ENCODE measurements at regions not wholly inside any gene's neighbourhood (a gene's known extent, or its start where the extent isn't known, plus 50 kb on each side); places are given as distances from the start of the nearest gene placed in this dataset.

DNA sequence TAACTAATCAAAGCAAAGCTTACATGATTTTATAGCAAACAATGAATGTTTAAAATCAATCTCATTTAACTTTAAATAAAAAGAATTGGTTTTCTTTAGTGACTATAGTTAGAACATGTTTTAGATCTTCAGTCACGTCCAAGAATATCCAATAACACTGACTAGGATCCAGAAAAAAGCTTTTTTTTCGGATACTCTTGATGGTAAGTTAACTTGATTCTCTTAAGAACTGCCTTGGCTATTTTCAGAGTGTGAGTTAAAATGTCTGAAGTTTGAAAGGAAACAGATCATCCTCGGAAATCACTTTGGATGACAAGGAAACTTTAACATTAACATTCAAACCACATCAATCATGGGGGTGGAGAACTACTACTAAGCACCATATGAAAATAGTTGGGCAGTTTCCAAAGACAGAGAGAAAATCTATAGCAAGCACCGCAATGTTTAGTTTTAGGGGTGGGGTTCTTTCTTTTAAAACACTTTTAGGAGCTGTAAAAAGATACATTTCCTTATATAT is 83.7 kb upstream of the SLC27A6 start:
- no peak for DNase-seq (ENCODE audit: low read depth in 2 of 2)

DNA sequence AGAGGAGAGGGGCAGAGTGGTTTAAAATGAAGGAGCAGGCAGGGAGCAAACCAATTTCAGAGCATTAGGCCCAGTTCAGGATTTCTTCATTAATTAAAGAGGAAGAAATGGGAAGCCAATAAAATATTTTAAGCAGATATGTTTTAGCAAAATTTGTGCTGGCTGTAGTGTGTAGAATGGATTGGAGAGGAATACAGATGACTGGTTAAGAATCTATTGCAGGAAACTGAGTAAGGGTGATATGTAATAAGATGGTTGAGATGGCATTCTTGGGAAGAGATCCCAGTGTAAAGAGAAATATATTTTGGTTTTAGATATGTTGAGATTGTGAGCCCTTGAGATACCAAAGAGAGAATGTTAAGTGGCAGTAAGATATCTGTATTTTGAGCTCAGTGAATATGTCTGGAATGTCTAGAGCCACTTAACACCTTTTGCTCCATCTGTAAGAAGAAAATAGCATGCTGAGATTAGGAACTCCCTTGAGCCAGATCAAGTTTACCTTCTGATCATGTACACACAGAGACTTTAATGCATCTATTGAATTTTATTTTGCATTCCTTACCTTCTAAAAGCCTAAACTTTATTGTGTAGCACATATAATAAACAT is 79.5 kb upstream of the SLC27A6 start:
- no peak for DNase-seq (ENCODE audit: low read depth in 2 of 2)

DNA sequence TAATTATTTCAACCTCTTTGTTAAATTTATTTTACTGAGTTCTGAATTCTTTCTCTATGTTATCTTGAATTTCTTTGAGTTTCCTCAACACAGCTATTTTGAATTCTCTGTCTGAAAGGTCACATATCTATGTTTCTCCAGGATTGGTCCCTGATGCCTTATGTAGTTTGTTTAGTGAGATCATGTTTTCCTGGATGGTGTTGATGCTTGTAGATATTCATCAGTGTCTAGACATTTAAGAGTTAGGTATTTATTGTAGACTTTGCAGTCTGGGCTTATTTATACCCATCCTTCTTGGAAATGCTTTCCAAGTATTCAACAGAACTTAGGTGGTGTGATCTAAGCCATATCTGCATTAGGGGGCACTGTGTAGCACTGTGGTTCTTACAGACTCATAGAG is 70.2 kb upstream of the SLC27A6 start:
- no peak for DNase-seq (ENCODE audit: low read depth in 2 of 2)

DNA sequence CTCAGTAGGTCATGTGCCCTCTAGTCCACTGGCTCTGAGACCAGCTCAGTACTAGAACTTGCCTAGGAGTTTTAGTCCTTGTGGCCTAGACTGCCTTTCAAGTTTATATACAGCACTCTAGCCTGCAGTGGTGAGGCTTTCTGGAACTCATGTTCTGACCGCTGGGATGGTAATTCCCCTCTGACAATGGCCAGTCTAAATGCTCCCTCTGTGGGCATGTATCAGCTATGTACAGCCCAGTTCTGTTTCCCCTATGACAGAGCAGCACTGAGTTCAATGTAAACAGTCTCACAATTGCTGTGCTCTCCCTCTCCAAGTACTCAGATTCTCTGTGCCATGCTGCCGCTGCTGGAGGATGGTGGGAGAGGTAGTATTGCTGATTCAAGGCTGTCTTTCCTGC is 68.6 kb upstream of the SLC27A6 start:
- no peak for DNase-seq (ENCODE audit: low read depth in 2 of 2)

DNA sequence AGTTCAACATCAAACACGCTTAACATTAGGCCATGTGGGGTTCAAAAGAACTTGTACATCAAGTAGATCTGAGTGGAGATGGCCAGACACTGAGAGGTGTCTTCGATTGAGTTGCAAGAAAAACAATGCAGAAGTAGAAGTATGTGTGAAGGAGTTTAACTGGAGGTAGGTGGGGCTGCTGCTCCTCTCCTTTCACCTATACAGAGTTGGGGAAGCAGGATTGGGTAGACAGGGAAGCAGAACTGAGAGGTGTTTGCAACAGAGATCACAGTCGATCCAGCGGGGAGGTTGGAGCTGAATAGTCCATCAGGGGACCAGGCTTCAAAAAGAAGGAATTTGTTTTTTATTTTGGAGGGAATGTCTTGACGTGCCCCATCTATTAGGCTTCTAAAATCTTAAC is 61.7 kb upstream of the SLC27A6 start:
- no peak for DNase-seq (ENCODE audit: low read depth in 2 of 2)

- DNase-seq (ENCODE audit: low read depth in 2 of 2): no peak
Observed at GRCh38 chr5:128904805-128905567, 60.3 kb upstream of the SLC27A6 start.

GRCh38 chr5:128905568-128906110 is 59.6 kb upstream of the SLC27A6 start:
- DNase-seq (ENCODE audit: low read depth in 2 of 2): peak in 1 of 2 donors; percentile 7

- DNase-seq (ENCODE audit: low read depth in 2 of 2): no peak
Observed at GRCh38 chr5:128913551-128913950, 51.7 kb upstream of the SLC27A6 start.

Measured in stimulated activated CD4-positive, alpha-beta T cell treated with anti-CD3 and anti-CD28 coated beads, Interleukin-4, amount 100 ng/mL, for 48 hours (primary cell).